H1 (cell line): ENCODE measurements at regions not wholly inside any gene's neighbourhood (a gene's known extent, or its start where the extent isn't known, plus 50 kb on each side); places are given as distances from the start of the nearest gene placed in this dataset.
"Not testable (repeated sequence)": the region's sequence is repeated elsewhere in the genome, so short reads cannot be mapped to it uniquely, and the experiment has no call there.

Source experiments
- CTCF ChIA-PET: fragments of 300-600 bp; sonication (Branson Sonifier 250); formaldehyde crosslinking; loops from one replicate; lab custom pipeline; 2021; ENCODE audit not compliant: partially characterized antibody; lab: Charles Lee
- POLR2A ChIA-PET: fragments of 300-600 bp; sonication (Branson Sonifier 250); formaldehyde crosslinking; loops from one replicate; lab custom pipeline; 2021; ENCODE audit warnings: inconsistent platforms; ENCODE audit not compliant: partially characterized antibody; lab: Charles Lee
- DNase-seq, 2 experiments: peaks; one replicate each; pipeline versions ENCODE4 v3.0.0 to v3.0.0-alpha.2; 2010 to 2022; ENCODE audit warnings: low spot score in 2 of 2, low read depth in 1 of 2, mixed read lengths in 1 of 2
- FAIRE-seq: peaks from 2 replicates; lab custom pipeline; 2011; peaks lifted over from hg19 to GRCh38; lab: Jason Lieb, UNC
- H2AFZ ChIP-seq: 2 replicates; pipeline ENCODE4 v1.8.1; 2012; ENCODE audit warnings: low read length, inconsistent platforms
- H2AK5ac ChIP-seq: 2 replicates; pipeline ENCODE4 v1.6.1; 2013; ENCODE audit warnings: low read depth, low read length
- H2BK120ac ChIP-seq: replicated peaks from 2 replicates; pipeline ENCODE3; 2013; ENCODE audit warnings: low read depth, low read length, inconsistent platforms
- H2BK12ac ChIP-seq: 2 replicates; pipeline ENCODE4 v1.6.1; 2013; ENCODE audit warnings: low read depth, low read length
- H2BK15ac ChIP-seq: 2 replicates; pipeline ENCODE4 v1.6.1; 2013; ENCODE audit warnings: low read length
- H2BK20ac ChIP-seq: 2 replicates; pipeline ENCODE4 v1.6.1; 2013; ENCODE audit warnings: low read length
- H2BK5ac ChIP-seq: 2 replicates; pipeline ENCODE4 v1.6.1; 2013; ENCODE audit warnings: low read depth, low read length
- H3K14ac ChIP-seq: 2 replicates; pipeline ENCODE4 v1.6.1; 2013; ENCODE audit warnings: inconsistent platforms; ENCODE audit not compliant: insufficient read length
- H3K18ac ChIP-seq: 2 replicates; pipeline ENCODE4 v1.6.1; 2013; ENCODE audit warnings: low read length; ENCODE audit errors: extremely low read depth
- H3K23ac ChIP-seq: 2 replicates; pipeline ENCODE4 v1.6.1; 2013; ENCODE audit warnings: inconsistent platforms; ENCODE audit not compliant: insufficient read length
- H3K23me2 ChIP-seq: 2 replicates; pipeline ENCODE4 v1.6.1; 2013; ENCODE audit warnings: low read depth, low read length
- H3K27ac ChIP-seq: 2 replicates; pipeline ENCODE4 v1.6.1; 2011; ENCODE audit warnings: low read depth, low read length, inconsistent platforms
- H3K27me3 ChIP-seq, 4 experiments: replicated peaks in 1 of 4; 1 replicate in 1 of 4; 2 replicates in 3 of 4; pipeline versions ENCODE4 v1.6.1 to v1.8.1; 2011 to 2013; ENCODE audit warnings: low read length in 3 of 4, mild to moderate bottlenecking in 3 of 4, inconsistent platforms in 2 of 4, mixed read lengths in 2 of 4, moderate library complexity in 1 of 4; ENCODE audit not compliant: control insufficient read depth in 3 of 4, insufficient read depth in 3 of 4; ENCODE audit errors: extremely low read depth in 1 of 4
- H3K36me3 ChIP-seq, 4 experiments: 2 replicates each; pipeline versions ENCODE4 v1.6.1 to v1.8.1; 2011 to 2013; ENCODE audit warnings: mild to moderate bottlenecking in 4 of 4, low read length in 3 of 4, moderate library complexity in 2 of 4, control low read depth in 1 of 4, inconsistent platforms in 1 of 4; ENCODE audit not compliant: insufficient read depth in 4 of 4, control insufficient read depth in 2 of 4
- H3K4ac ChIP-seq: replicated peaks from 2 replicates; pipeline ENCODE3; 2013; ENCODE audit warnings: low read length, low read depth, mixed read lengths, inconsistent platforms; ENCODE audit not compliant: insufficient read length
- H3K4me1 ChIP-seq, 4 experiments: replicated peaks in 1 of 4; 1 replicate in 1 of 4; 2 replicates in 3 of 4; pipeline versions ENCODE4 v1.6.1 to v1.8.1; 2011 to 2013; ENCODE audit warnings: low read length in 3 of 4, inconsistent platforms in 2 of 4, mixed read lengths in 1 of 4; ENCODE audit not compliant: insufficient read depth in 4 of 4, control insufficient read depth in 3 of 4
- H3K4me2 ChIP-seq, 2 experiments: 2 replicates each; pipeline versions ENCODE4 v1.6.1 to v1.8.1; 2011 to 2013; ENCODE audit warnings: low read depth in 2 of 2, low read length in 2 of 2, control low read depth in 1 of 2, inconsistent platforms in 1 of 2, mild to moderate bottlenecking in 1 of 2; ENCODE audit not compliant: insufficient read depth in 1 of 2
- H3K4me3 ChIP-seq, 4 experiments: fragments of 200-600, 300-600 bp in 1 of 4; sonication (generic), shearing (Covaris generic), sonication (Bioruptor Twin) in 1 of 4; 2 replicates each; pipeline versions ENCODE4 v1.5.1 to v1.8.1; 2011 to 2016; ENCODE audit warnings: low read length in 4 of 4, low read depth in 3 of 4, control low read depth in 2 of 4, inconsistent platforms in 2 of 4, mild to moderate bottlenecking in 2 of 4, mixed read lengths in 1 of 4, moderate library complexity in 1 of 4; ENCODE audit not compliant: insufficient read depth in 2 of 4; ENCODE audit errors: extremely low read depth in 1 of 4
- H3K56ac ChIP-seq: replicated peaks from 2 replicates; pipeline ENCODE3; 2013; ENCODE audit warnings: low read depth, mild to moderate bottlenecking, mixed read lengths, low read length, inconsistent platforms; ENCODE audit not compliant: insufficient read length
- H3K79me1 ChIP-seq: 2 replicates; pipeline ENCODE4 v1.6.1; 2013; ENCODE audit warnings: low read depth, low read length, control low read depth
- H3K79me2 ChIP-seq, 2 experiments: 2 replicates each; pipeline versions ENCODE4 v1.6.1 to v1.8.1; 2012 to 2013; ENCODE audit warnings: low read length in 2 of 2, mild to moderate bottlenecking in 2 of 2, inconsistent platforms in 1 of 2; ENCODE audit not compliant: insufficient read depth in 2 of 2, control insufficient read depth in 1 of 2
- H3K9ac ChIP-seq, 4 experiments: replicated peaks in 1 of 4; 1 replicate in 1 of 4; 2 replicates in 3 of 4; pipeline versions ENCODE4 v1.6.1 to v1.8.1; 2011 to 2013; ENCODE audit warnings: low read depth in 3 of 4, low read length in 3 of 4, control low read depth in 2 of 4, mild to moderate bottlenecking in 2 of 4, moderate library complexity in 2 of 4, inconsistent platforms in 1 of 4; ENCODE audit errors: extremely low read depth in 1 of 4
- H3K9me3 ChIP-seq, 2 experiments: 2 replicates each; pipeline versions ENCODE4 v1.6.1 to v1.8.1; 2012 to 2013; ENCODE audit warnings: mild to moderate bottlenecking in 2 of 2, moderate library complexity in 2 of 2, control low read depth in 1 of 2, inconsistent platforms in 1 of 2, low read depth in 1 of 2, low read length in 1 of 2, mixed read lengths in 1 of 2; ENCODE audit not compliant: insufficient read depth in 2 of 2
- H4K20me1 ChIP-seq, 2 experiments: replicated peaks in 1 of 2; 2 replicates each; pipeline versions ENCODE3 to v1.8.1; 2011 to 2013; ENCODE audit warnings: inconsistent platforms in 2 of 2, low read length in 2 of 2, mild to moderate bottlenecking in 1 of 2; ENCODE audit not compliant: insufficient read depth in 2 of 2, control insufficient read depth in 1 of 2
- H4K5ac ChIP-seq: 2 replicates; pipeline ENCODE4 v1.6.1; 2013; ENCODE audit warnings: low read length, low read depth, mixed read lengths, inconsistent platforms; ENCODE audit not compliant: insufficient read length
- H4K8ac ChIP-seq: 2 replicates; pipeline ENCODE4 v1.8.0; 2013; ENCODE audit warnings: mild to moderate bottlenecking, moderate library complexity, low read length, inconsistent platforms; ENCODE audit not compliant: insufficient read depth; ENCODE audit errors: extremely low read depth
- H4K91ac ChIP-seq: replicated peaks from 2 replicates; pipeline ENCODE3; 2013; ENCODE audit warnings: low read length, mixed read lengths, inconsistent platforms; ENCODE audit not compliant: insufficient read length
- CTCF ChIP-seq, 3 experiments: IDR thresholded peaks; 1 replicate in 2 of 3; 2 replicates in 1 of 3; pipeline versions ENCODE4 v1.5.1 to v1.6.1; 2011; ENCODE audit warnings: low read length in 3 of 3, mild to moderate bottlenecking in 3 of 3, inconsistent platforms in 2 of 3, low read depth in 1 of 3, moderate library complexity in 1 of 3; ENCODE audit not compliant: insufficient read depth in 1 of 3; ENCODE audit errors: control extremely low read depth in 1 of 3
- RAD21 ChIP-seq, 2 experiments: IDR thresholded peaks in 1 of 2; conservative IDR thresholded peaks in 1 of 2; 2 replicates each; pipeline ENCODE4 v1.6.1; 2011; ENCODE audit warnings: low read depth in 2 of 2, low read length in 2 of 2, improper control_type of control experiment in 1 of 2, inconsistent platforms in 1 of 2, mild to moderate bottlenecking in 1 of 2, moderate library complexity in 1 of 2
- WGBS, 2 experiments: shearing (Covaris generic) in 1 of 2; methylation state at CpG; one replicate each; pipeline versions ENCODE4 v1.1.6 to v1.1.7; 2013 to 2015; ENCODE audit warnings: low lambda C conversion rate in 2 of 2, mixed read lengths in 2 of 2, inconsistent platforms in 1 of 2, low coverage in 1 of 2, missing lambda C conversion rate in 1 of 2; ENCODE audit not compliant: insufficient replicate concordance in 2 of 2, insufficient coverage in 1 of 2, insufficient read length in 1 of 2; ENCODE audit errors: extremely low coverage in 1 of 2, missing lambda C conversion rate in 1 of 2; 5-methylcytosine and 5-hydroxymethylcytosine counted together

GRCh38 chr2:5625556-5626065 lies 66.6 kb upstream of the SOX11 start:
- H3K27me3 ChIP-seq, H2AFZ ChIP-seq, H2BK12ac ChIP-seq, H3K23ac ChIP-seq, H3K79me2 ChIP-seq, H3K4me1 ChIP-seq, H3K9me3 ChIP-seq, H2BK5ac ChIP-seq, H4K91ac ChIP-seq, DNase-seq, H4K20me1 ChIP-seq, H3K14ac ChIP-seq, H3K9ac ChIP-seq, H3K23me2 ChIP-seq, H2BK20ac ChIP-seq, H4K8ac ChIP-seq, H3K18ac ChIP-seq, H2BK15ac ChIP-seq, H3K27ac ChIP-seq, H3K56ac ChIP-seq, H3K36me3 ChIP-seq, POLR2A ChIA-PET, H3K4ac ChIP-seq, H3K79me1 ChIP-seq: not testable (repeated sequence)
- FAIRE-seq, result peak; percentile 52
- peak; percentile 46 to 55 for TF ChIP-seq RAD21 (IDR thresholded peaks at IDR 0.05 in 1 of 2, conservative IDR thresholded peaks at IDR 0.05 in 1 of 2; ENCODE audit: low read depth in 2 of 2, low read length in 2 of 2)
- TF ChIP-seq CTCF (IDR thresholded peaks at IDR 0.05; ENCODE audit: control extremely low read depth in 1 of 3, insufficient read depth in 1 of 3, low read depth in 1 of 3, low read length in 3 of 3), result peak in 2 of 3 experiments; percentile 19 to 22; a peak in 1 of 4 replicates
- TF ChIP-seq, all 59 proteins: peak for 2; not testable (repeated sequence) for 57
- H3K4me2 ChIP-seq, H2AK5ac ChIP-seq, H3K4me3 ChIP-seq, H2BK120ac ChIP-seq, H4K5ac ChIP-seq: not testable (repeated sequence)
- WGBS, 2 experiments, result 86% methylated on average over 5 of the region's 5 CpGs; no CpG with 5 or more reads in 1 of the 2 experiments
- CTCF ChIA-PET, result interaction anchor here (0.7 to 1.4 kb wide), 3 partner anchors 13 to 257 kb away, joined by 3 to 5 read pairs (median 3); no protein-coding TSS in a partner anchor
